HEK293T (cell line): ENCODE measurements at regions not wholly inside any gene's neighbourhood (a gene's known extent, or its start where the extent isn't known, plus 50 kb on each side); places are given as distances from the start of the nearest gene placed in this dataset.

Source experiments
- ARNT ChIP-seq: fragments of 450-650 bp; IDR thresholded peaks from 2 replicates; pipeline ENCODE4 v1.6.1; 2017; ENCODE audit warnings: mild to moderate bottlenecking
- BHLHE40 ChIP-seq: fragments of 450-650 bp; IDR thresholded peaks from 2 replicates; pipeline ENCODE4 v1.6.1; 2016; ENCODE audit warnings: mild to moderate bottlenecking, moderate library complexity, borderline replicate concordance
- ELF4 ChIP-seq: fragments of 450-650 bp; IDR thresholded peaks from 2 replicates; pipeline ENCODE4 v1.6.1; 2017; ENCODE audit warnings: antibody characterized with exemption
- FOXA1 ChIP-seq: fragments of 450-650 bp; IDR thresholded peaks from 2 replicates; pipeline ENCODE4 v1.6.1; 2016; ENCODE audit warnings: mild to moderate bottlenecking
- FOXM1 ChIP-seq: fragments of 450-650 bp; IDR thresholded peaks from 2 replicates; pipeline ENCODE4 v1.6.1; 2017; ENCODE audit warnings: mild to moderate bottlenecking, borderline replicate concordance
- HDGF ChIP-seq: fragments of 450-650 bp; IDR thresholded peaks from 2 replicates; pipeline ENCODE4 v1.6.1; 2017; ENCODE audit warnings: antibody characterized with exemption, borderline replicate concordance
- L3MBTL2 ChIP-seq: fragments of 450-650 bp; conservative IDR thresholded peaks from 2 replicates; pipeline ENCODE4 v1.6.1; 2016; ENCODE audit warnings: mild to moderate bottlenecking
- NFRKB ChIP-seq: fragments of 450-650 bp; IDR thresholded peaks from 2 replicates; pipeline ENCODE4 v1.6.1; 2016; ENCODE audit warnings: mild to moderate bottlenecking, moderate library complexity
- SP1 ChIP-seq: fragments of 450-650 bp; IDR thresholded peaks from 2 replicates; pipeline ENCODE4 v1.6.1; 2017
- SUZ12 ChIP-seq: fragments of 450-650 bp; IDR thresholded peaks from 2 replicates; pipeline ENCODE4 v1.6.1; 2016; ENCODE audit warnings: mild to moderate bottlenecking
- ZNF384 ChIP-seq: fragments of 450-650 bp; IDR thresholded peaks from 2 replicates; pipeline ENCODE4 v1.6.1; 2016

GRCh38 chr2:234861841-234862735 lies 89.7 kb upstream of the SH3BP4 start:
- TF ChIP-seq ELF4 (no peak), SP1 (no peak), SUZ12 (no peak), FOXM1 (no peak), BHLHE40 (no peak), HDGF (no peak), NFRKB (no peak), FOXA1 (no peak), ZNF384 (no peak), ARNT (no peak), L3MBTL2 (no peak)
